GM18873 (cell line): ENCODE measurements at regions not wholly inside any gene's neighbourhood (a gene's known extent, or its start where the extent isn't known, plus 50 kb on each side); places are given as distances from the start of the nearest gene placed in this dataset.
"Not testable (repeated sequence)": the region's sequence is repeated elsewhere in the genome, so short reads cannot be mapped to it uniquely, and the experiment has no call there.

Experiments used
- ATAC-seq: cut with Tn5 transposase; IDR thresholded peaks from one replicate; pipeline ENCODE4 v1.9.1; 2021; ENCODE audit warnings: mild to moderate bottlenecking, moderate library complexity, moderate number of reproducible peaks; ENCODE audit not compliant: unreplicated experiment, low FRiP score

DNA sequence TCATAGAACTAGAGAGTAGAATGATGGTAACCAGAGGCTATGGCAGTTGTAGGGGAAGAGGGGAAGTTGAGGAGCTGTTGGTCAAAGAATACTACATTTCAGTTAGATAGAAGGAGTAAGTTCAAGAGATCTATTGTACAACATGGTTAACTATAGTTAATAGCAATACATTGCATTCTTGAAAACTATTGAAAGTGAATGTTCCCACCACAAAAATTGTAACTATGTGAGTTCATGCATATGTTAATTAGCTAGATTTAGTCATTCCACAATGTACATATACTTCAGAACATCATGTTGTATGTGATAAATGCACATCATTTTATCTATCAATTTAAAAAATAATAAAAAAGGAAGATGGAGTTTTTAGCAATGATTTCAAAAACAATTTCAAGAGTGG is 125.3 kb upstream of the IL15 start:
- ATAC-seq: no peak

DNA sequence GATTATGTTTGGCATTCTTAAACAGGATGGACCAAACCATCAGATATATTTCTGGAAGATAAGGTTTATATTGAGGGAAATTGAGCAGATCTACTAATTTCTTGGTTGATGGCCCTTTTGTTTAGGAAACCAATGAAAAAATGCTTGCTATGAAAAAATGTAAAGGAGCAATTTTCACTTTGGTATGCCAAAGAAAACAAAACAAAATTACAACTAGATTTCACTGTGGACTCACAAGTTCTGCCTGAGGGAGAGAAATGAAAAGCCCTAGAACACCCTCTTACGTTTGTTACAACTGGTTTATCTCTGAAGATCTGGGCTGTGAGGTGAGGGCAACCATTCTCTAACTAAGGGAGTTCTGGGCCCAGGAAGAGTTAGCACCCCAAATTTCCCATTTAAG is 122.5 kb upstream of the IL15 start:
- ATAC-seq: no peak

DNA sequence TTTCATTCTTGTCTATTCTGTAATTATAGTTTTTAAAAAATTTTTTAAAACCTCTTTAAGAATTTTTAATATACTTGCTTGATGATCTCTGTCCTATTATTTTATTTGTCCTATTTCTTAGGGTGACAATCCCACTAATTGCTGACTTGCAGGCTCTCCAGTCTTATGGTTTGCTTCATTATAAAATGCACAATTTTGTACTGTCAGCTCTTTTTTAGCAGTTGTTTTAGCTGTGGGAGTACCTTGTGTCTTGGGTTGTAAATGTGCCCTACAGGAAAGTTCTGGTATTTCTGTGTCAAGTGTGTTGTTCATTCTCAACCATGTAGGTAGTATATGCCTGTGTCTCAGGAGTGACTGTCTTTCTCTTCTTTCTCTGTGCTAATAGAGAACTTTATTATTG is 118.2 kb upstream of the IL15 start:
- ATAC-seq: no peak

DNA sequence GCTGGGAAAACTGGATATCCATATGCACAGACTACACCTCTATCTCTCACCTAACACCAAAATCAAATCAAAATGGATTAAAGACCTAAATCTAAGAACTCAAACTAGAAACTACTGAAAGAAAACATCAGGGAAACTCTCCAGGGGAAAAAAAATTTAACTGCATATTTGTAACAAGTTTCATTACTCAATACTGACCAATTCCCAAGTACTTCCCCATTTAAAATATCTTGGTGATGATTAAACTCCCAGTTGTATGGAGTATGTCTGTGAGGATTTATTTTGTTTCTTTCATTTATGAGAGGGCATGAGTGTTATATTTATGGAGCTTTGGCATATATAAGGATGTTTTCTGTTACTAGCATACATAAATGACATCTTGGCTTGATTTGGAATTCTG is 112.3 kb upstream of the IL15 start:
- ATAC-seq: no peak

DNA sequence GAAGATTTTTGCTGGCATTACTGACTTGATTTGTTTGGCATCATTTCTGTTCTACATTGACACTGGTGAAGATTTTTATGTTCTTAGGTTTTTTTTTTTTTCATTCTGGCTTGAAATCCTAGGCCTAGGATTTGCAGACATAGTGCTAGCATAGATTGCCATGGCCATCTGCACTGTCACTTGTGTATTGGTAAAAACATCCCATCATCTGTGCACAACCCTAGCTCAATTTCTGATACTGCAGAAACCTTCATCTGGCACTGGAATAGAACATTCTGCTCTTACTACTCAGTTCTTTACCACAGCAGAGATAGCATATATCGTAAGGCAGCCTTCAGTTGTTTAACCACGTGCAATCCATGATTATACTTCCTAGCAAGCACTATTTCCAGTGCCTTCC is 111.5 kb upstream of the IL15 start:
- ATAC-seq: no peak

DNA sequence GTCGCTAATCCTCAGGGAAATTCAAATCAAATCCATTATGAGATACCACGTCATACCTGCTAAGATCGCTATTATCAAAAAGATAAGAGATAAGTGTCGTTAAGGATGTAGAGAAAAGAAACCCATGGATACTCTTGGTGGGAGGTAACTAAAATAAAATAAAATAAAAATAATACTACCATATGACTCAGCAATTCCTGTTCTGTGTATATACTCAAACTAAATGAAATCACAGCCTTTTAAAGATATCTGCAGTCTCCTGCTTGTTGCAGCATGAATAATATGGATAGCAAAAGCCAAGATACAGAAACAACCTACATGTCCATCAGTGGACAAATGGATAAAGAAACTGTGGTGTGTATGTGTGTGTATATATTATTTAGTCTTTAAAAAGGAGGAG is 105.8 kb upstream of the IL15 start:
- no peak for ATAC-seq

DNA sequence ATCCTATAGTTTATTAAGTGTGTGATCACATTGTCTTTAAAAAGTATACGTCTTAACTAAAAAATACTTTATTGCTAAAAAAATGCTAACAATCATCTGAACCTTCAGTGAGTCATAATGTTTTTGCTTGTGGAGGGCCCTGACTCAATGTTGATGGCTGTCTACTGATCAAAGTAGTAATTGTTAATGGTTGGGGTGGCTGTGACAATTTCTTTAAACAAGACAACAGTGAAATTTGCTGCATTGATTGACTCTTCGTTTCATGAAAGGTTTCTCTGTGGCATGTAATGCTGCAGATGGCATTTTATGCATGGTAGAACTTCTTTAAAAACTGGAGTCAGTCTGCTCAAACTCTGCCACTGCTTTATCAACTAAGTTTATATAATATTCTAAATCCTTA is 101.4 kb upstream of the IL15 start:
- ATAC-seq: no peak

DNA sequence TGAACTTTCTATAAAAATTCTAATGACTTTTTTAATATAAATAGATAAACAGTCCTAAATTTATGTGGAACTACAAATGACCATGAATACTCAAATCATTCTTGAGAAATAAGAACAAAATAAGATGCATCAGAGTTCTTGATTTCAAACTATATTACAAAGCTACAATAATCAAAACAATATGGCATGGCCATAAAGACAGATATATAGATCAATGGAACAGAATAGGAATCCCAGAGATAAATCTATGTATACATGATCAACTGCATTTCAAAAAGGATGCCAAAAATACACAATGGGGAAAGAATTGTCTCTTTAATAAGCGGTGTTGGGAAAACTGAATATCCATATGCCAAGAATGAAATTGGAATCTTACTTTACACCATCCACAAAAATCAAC is 98.4 kb upstream of the IL15 start:
- ATAC-seq: no peak

DNA sequence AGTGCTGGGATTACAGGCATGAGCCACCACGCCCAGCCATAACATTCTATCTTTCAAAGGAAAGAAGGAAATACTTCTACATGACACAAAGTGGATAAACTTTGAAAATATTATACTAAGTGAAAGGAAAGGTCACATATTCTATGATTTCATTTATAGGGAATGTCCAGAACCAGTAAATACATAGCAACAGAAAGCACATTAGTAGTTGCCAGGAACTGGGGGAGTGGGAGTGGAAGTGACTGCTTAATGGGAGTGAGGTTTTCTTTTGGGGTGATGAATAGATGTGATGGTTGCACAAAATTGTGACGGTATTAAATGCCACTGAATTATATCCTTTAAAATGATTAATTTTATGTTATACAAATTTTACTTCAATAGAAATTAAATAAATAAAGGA is 95.7 kb upstream of the IL15 start:
- no peak for ATAC-seq

DNA sequence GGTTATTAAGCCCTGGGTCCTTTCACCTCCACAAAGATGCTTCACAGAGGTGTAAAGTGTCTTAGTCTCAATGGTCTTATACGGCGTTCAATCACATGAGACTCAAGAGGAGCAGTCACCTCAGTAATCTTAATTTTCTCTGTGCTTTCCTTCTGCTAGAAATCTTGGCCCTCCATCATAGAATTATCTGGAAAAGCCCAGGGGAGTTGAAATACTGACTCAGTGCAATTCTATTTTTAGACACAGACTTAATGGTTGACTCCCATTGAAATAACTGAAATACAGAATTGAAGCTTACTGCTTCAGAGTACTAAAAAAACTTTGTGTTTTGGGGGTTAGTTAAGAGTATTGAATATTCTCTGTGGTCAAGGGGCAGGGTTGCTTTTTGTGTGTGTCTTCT is 94.5 kb upstream of the IL15 start:
- ATAC-seq: no peak

DNA sequence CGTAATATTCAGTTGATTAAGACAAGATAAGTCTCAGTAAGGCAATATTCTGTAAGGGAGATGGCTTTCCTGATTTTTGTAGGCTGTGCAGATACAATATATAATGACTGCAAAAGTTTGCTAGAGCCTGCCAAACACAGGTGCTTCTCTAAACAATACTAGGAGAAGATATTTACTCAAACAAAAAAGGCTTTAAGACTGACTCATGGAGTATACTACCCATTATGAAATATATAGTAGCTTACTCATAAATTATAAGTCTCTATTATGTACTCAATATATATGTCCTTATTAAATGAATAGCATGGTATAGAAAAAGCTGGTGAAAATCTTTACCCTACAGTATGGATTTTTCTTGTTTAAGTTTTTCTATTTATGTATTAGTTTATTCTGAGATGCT is 93.2 kb upstream of the IL15 start:
- ATAC-seq: no peak

DNA sequence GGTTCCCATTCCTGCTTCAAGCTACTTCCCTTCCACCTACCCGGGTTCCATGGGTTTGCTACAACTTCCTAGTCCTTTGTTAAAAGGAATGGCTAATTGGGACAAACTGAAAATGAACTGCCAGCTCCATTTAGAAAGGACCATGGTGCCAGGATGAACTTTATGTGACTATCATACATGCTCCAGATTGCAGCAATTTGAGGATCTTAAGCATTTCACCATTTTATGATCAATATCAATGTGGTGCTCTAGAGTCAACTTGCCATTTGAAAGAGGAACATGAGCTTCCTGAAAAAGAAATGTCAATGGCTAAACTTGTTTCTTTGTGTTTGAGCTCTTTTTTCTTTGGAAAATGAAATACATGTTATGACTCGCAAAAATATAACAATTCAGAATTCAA is 92.7 kb upstream of the IL15 start:
- no peak for ATAC-seq

DNA sequence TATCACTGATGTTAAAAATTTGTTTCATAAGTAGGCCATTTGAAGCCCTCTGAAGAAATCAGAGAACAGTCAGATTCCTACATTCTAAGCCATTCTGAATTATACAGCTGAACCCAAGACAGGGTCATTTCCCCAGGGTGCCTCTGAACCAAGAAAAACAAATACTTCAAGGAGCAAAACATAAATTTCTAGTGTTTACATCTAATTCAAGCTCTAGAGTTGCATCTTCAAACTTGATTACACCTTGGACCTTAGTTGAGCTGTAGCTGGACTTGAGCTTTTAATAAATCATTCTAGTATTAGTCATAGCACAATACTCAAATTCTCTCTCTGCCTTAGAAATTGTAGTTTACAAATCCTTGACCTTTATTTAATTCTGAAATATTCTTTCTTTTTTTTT is 87.6 kb upstream of the IL15 start:
- ATAC-seq: no peak

DNA sequence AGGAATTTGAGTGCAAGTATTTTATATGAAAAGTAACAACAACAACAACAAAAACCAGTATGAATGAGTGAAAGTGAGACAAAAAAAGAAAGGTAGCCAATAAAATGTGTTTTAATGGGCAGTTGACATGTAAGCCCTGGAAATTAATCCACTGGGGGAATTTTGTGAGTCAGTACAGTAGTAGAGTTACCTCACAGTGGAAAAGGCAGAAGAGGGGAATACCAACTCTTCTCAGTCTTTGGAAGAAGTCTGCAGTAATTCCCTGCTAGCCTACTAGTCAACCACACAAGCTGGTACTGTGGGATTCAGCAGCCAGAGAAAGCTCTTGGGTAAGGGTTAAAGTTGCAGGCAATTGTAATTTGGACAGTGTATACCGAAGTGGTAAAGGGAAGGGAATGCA is 76.3 kb upstream of the IL15 start:
- no peak for ATAC-seq

DNA sequence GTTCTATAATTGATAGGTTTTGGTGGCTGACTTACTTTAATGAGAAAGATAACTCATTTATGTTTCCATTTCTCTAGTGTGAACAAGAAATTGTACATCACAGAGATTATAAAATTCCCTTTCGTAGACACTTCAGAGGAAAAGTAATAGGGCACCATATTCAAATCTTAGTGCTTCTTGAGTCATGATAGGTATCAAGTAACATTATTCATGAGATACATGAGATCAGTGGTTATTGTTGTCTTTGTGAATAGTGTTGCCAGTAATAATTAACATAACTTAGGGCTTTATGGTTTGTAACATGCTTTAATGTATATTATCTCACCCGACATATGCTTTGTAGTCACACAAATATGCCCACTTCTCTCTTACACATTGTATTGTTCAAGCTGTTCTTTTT is 73.7 kb upstream of the IL15 start:
- no peak for ATAC-seq

DNA sequence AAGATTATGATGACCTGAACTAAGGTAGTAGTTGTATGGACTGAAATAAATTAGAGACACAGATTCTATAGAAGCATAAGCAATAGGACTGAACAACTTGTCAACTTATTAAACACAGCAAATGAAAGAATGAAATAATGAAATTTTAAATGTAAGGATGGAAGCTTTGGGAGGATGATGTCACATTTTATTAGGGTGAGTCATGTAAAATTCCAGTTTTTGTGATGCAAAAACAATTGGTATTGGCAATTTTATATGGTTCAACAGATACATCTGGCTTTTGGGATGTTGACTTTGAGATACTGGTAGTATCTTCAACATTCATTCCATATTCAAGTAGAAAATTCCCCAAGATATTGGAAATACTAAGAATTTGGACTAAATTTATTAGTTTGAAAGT is 72.7 kb upstream of the IL15 start:
- ATAC-seq: no peak

DNA sequence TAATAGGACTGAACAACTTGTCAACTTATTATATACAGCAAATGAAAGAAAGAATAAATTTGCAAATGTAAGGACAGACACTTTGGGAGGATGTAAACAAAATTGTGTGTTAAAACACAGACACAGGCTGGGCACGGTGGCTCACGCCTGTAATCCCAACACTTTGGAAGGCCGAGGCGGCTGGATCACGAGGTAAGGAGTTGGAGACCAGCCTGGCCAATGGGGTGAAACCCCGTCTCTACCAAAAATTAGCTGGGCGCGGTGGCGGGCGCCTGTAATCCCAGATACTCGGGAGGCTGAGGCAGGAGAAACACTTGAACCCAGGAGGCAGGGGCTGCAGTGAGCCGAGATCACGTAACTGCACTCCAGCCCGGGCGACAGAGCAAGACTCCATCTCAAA is 71.4 kb upstream of the IL15 start:
- not testable (repeated sequence) for ATAC-seq

DNA sequence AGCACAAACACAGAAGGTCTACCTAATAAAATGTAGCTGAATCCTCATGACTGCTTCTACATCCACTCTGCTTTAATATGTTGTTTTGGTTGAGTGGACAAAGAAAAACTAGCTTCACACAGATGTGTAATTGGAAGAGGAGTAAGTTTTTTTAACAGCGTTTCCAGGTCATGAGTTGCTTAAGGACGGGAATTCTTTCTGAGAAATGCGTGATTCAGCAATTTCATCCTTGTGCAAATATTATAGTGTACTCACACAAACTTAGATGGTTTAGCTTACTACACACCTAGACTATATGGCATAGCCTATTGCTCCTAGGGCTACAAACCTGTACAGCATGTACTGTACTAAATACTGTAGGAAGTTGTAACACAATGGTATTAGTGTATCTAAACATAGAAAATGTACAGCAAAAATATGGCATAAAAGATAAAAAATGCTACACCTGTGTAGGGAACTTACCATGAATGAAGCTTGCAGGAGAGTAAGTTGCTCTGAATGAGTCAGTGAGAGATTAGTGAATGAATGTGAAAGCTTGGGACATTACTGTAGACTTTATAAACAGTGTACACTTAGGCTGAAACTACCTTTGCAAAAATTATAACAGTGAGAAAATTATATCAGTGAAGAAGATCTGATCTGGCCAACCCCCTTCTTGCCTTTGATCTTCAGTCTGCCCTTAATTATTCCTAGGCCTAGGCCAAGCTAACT is 70.8 kb upstream of the IL15 start:
- ATAC-seq: no peak

DNA sequence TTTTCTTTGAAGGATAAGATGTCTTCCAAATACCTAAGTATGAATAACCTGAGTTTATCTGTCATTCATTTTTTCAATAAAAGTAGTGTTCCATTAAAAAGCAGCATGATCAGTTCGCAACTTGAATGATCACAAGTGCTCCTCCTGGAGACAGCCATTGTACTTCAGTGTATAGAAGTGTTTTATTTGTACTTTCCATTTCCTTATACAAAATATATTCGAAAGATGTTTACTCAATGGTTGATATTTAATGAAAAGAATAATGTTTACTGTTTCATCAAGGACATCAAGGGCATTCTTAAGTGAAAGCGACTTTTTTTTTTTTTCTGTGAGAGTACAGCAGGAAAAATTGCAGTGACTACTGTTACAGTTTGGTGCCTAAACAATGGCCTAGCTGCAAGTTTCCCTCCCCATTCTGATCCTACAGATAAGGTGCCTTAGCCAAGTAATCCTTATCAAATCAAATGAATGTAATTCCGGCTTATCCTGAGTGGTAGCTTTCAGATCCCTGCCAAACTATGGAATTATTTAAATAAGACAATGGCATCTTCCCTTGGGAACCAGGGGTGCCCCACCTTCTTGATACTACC is 69.0 kb upstream of the IL15 start:
- no peak for ATAC-seq

DNA sequence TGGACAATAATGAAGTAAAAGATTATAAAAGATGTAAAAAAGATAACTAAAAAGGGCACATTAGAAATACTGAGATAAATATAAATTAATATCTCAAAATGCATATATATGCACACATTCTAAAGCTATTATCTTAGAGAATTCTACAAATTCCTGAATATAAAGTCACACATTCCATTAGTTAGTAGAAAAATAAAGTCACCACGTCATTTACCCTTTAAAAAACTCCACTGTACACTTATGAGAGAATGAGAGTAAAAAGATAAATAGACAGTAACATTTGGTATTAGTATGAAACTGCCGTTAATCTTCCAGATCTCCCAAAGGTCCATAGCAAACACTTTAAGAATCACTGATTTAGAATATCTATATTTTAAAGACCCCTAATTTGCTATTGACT is 67.2 kb upstream of the IL15 start:
- no peak for ATAC-seq

DNA sequence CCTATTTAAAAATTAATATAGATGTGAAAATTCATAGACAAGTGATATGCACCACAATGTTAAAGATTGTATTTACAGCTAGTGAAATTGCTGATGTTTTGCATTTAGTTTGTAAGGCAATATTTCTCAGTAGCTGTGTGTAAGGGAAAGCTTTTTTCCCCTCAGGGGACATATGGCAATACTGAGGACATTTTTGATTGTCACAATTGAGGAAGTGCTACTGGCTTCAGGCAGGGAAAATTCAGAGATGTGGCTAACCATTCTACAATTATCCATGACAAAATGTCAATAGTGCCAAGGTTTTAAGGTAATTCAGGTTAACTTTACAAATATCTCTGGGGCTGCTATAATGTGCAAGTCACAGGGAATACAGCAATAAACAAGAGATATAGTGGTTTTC is 66.1 kb upstream of the IL15 start:
- no peak for ATAC-seq

DNA sequence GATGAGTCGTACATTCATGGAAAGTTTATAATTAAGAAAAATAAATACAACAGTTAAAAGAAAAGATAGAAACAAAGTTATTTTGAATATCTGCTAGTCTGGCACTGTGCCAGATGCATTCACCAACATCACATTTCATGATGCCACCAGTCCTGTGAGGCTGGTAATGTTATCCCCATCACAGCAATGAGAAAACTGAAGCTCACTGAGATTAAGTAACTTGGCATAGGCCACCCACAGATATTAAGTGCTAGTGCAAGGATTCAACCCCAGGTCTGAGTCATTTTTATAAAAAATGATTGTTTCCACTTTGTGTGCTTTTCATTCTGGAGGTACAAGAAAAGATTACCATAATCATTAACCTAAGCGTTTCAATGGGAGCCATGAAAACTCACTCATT is 65.0 kb upstream of the IL15 start:
- no peak for ATAC-seq

DNA sequence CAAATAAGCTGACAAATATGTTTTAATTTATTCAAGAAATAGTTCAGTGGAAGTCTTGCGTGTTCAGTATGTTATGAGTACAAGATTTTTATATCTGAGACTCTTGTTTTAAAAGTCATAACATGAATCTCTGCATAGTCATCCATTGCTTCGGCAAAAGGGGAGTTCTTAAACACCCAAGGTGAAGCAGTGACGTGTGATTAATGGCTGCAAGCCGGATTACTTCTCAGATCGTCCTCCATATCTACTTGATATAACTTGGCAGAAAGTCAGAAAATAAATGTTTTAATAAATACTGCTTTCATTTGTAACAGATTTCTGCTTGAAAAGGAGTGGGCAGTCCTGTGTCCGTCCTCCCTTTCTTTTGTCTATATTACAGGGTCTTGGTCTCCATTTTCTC is 64.6 kb upstream of the IL15 start:
- no peak for ATAC-seq
